GM23248 (cell line): ENCODE measurements at regions not wholly inside any gene's neighbourhood (a gene's known extent, or its start where the extent isn't known, plus 50 kb on each side); places are given as distances from the start of the nearest gene placed in this dataset.

Experiments
- DNase-seq: peaks from one replicate; pipeline ENCODE4 v3.0.0-alpha.2; 2015
- H2AFZ ChIP-seq: fragments of 200-600 bp; sonication (generic); 2 replicates; pipeline ENCODE4 v1.6.1; 2016; ENCODE audit warnings: antibody characterized with exemption
- H3F3A ChIP-seq: fragments of 200-600 bp; sonication (generic); 2 replicates; pipeline ENCODE4 v1.6.1; 2016; ENCODE audit warnings: mild to moderate bottlenecking, antibody characterized with exemption, mixed run types; ENCODE audit not compliant: insufficient read depth
- H3K27ac ChIP-seq: fragments of 200-600 bp; sonication (generic); 2 replicates; pipeline ENCODE4 v1.5.1; 2016; ENCODE audit warnings: mild to moderate bottlenecking
- H3K27me3 ChIP-seq: fragments of 200-600 bp; sonication (generic); replicated peaks from 2 replicates; pipeline ENCODE4 v1.6.1; 2016; ENCODE audit warnings: mild to moderate bottlenecking; ENCODE audit not compliant: insufficient read depth
- H3K36me3 ChIP-seq: fragments of 200-600 bp; sonication (generic); 2 replicates; pipeline ENCODE4 v1.6.1; 2016; ENCODE audit warnings: low read depth, mild to moderate bottlenecking
- H3K4me1 ChIP-seq: fragments of 200-600 bp; sonication (generic); 2 replicates; pipeline ENCODE4 v1.6.1; 2016; ENCODE audit warnings: mild to moderate bottlenecking; ENCODE audit not compliant: insufficient read depth
- H3K4me2 ChIP-seq: fragments of 200-600 bp; sonication (generic); one replicate; pipeline ENCODE4 v1.6.1; 2016; ENCODE audit warnings: mild to moderate bottlenecking; ENCODE audit not compliant: unreplicated experiment
- H3K4me3 ChIP-seq: fragments of 200-600 bp; sonication (generic); 2 replicates; pipeline ENCODE4 v1.5.1; 2016; ENCODE audit warnings: mild to moderate bottlenecking
- H3K79me2 ChIP-seq: fragments of 200-600 bp; sonication (generic); 2 replicates; pipeline ENCODE4 v1.6.1; 2016; ENCODE audit warnings: mild to moderate bottlenecking; ENCODE audit not compliant: insufficient read depth
- H3K9ac ChIP-seq: fragments of 200-600 bp; sonication (generic); 2 replicates; pipeline ENCODE4 v1.6.1; 2016; ENCODE audit warnings: mild to moderate bottlenecking
- H3K9me2 ChIP-seq: fragments of 200-600 bp; sonication (generic); 2 replicates; pipeline ENCODE4 v1.6.1; 2016; ENCODE audit warnings: mixed run types, mild to moderate bottlenecking, moderate library complexity; ENCODE audit not compliant: insufficient read depth
- H3K9me3 ChIP-seq: fragments of 200-600 bp; sonication (generic); one replicate; pipeline ENCODE4 v1.6.1; 2017; ENCODE audit warnings: low read depth
- H4K20me1 ChIP-seq: fragments of 200-600 bp; sonication (generic); 2 replicates; pipeline ENCODE4 v1.6.0; 2016; ENCODE audit not compliant: insufficient read depth
- EZH2 ChIP-seq: fragments of 200-600 bp; sonication (generic); IDR thresholded peaks from 2 replicates; pipeline ENCODE4 v1.6.1; 2018; ENCODE audit warnings: antibody characterized with exemption, mild to moderate bottlenecking; ENCODE audit not compliant: insufficient read depth, poor library complexity, severe bottlenecking
- EZH2phosphoT487 ChIP-seq: fragments of 200-600 bp; sonication (generic); IDR thresholded peaks from 2 replicates; pipeline ENCODE4 v1.6.1; 2018; ENCODE audit warnings: antibody characterized with exemption, moderate library complexity, mild to moderate bottlenecking, low read depth; ENCODE audit not compliant: insufficient read depth
- WGBS, 2 experiments: methylation state at CpG; one replicate each; pipeline ENCODE4 v1.1.6; 2015 to 2017; ENCODE audit warnings: low lambda C conversion rate in 2 of 2, low coverage in 1 of 2; ENCODE audit errors: missing lambda C conversion rate in 2 of 2; 5-methylcytosine and 5-hydroxymethylcytosine counted together
- in situ Hi-C: fragments of 300-500 bp; cut with MboI; formaldehyde crosslinking; loops from 2 replicates; pipeline ENCODE4 v1.15.0; 2020

- H3K9ac ChIP-seq = no peak overlapping the region
- no peaks in the 10 kb centered on the region for H3K27me3 ChIP-seq
- H3K4me2 ChIP-seq = no peak overlapping the region
- no peaks in the 10 kb centered on the region for H4K20me1 ChIP-seq
- no peak overlapping the region for H3K4me3 ChIP-seq
- in situ Hi-C loops = no loop called here
- no peaks in the 10 kb centered on the region for H3K9me3 ChIP-seq
- H3K9me2 ChIP-seq = 0 out of 2 replicates have a peak, but pooled peaks cover 3% of the 10 kb centered on the region
- DNase-seq = no peak
- H3K27ac ChIP-seq = no peak overlapping the region
- no peaks in the 10 kb centered on the region for H3K4me1 ChIP-seq
- no peaks in the 10 kb centered on the region for H3F3A ChIP-seq
- 58 to 61% methylated on average over 3 of the region's 3 CpGs for WGBS, 2 experiments
- no peaks in the 10 kb centered on the region for H3K79me2 ChIP-seq
- TF ChIP-seq EZH2 = no peak
- TF ChIP-seq EZH2phosphoT487 = no peak
- no peaks in the 10 kb centered on the region for H3K36me3 ChIP-seq
- H2AFZ ChIP-seq = no peak overlapping the region
These were observed 887.5 kb downstream of the DIPK2A start for GRCh38 chr3:144859161-144859560.

GRCh38 chr3:144864646-144865045 is 893.0 kb downstream of the DIPK2A start:
- no peak overlapping the region for H3K27ac ChIP-seq
- H3K4me3 ChIP-seq = no peak overlapping the region
- DNase-seq = no peak
- H3K4me1 ChIP-seq = no peaks in the 10 kb centered on the region
- no peaks in the 10 kb centered on the region for H3K9me3 ChIP-seq
- no peaks in the 10 kb centered on the region for H4K20me1 ChIP-seq
- WGBS, 2 experiments = 64 to 74% methylated on average over 2 of the region's 2 CpGs
- no peaks in the 10 kb centered on the region for H3K36me3 ChIP-seq
- 0 out of 2 replicates have a peak, but pooled peaks cover 3% of the 10 kb centered on the region for H3K9me2 ChIP-seq
- no peaks in the 10 kb centered on the region for H3K79me2 ChIP-seq
- no peak overlapping the region for H2AFZ ChIP-seq
- H3K4me2 ChIP-seq = no peak overlapping the region
- no peaks in the 10 kb centered on the region for H3K27me3 ChIP-seq
- TF ChIP-seq EZH2 (no peak), EZH2phosphoT487 (no peak)
- H3F3A ChIP-seq = no peaks in the 10 kb centered on the region
- H3K9ac ChIP-seq = no peak overlapping the region
- in situ Hi-C loops = no loop called here

DNA sequence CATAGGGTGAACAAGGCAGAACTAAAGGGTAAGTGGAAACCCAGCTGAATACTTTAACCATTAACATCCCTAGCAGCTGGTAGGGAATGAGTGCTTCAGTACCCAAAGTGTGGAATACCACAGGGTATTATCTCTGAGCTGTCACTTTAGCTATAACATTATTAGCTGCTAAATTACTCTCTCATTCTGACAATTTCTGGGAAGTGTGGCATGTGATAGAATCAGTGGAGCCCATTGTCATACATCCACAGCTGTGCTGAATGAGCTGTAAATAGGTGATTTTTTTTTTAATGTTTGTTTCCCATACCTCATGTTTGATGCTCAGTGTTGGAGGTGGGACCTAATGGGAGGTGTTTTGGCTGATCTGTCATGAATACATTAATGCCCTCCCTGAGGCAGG is 894.3 kb downstream of the DIPK2A start:
- in situ Hi-C loops = no loop called here
- DNase-seq = no peak
- H3K4me2 ChIP-seq = no peak overlapping the region
- H3K4me1 ChIP-seq = no peaks in the 10 kb centered on the region
- H3K4me3 ChIP-seq = no peak overlapping the region
- H3K9me3 ChIP-seq = no peaks in the 10 kb centered on the region
- no peaks in the 10 kb centered on the region for H3K79me2 ChIP-seq
- H3K27ac ChIP-seq = no peak overlapping the region
- no peak for TF ChIP-seq EZH2phosphoT487
- 0 out of 2 replicates have a peak, but pooled peaks cover 3% of the 10 kb centered on the region for H3K9me2 ChIP-seq
- H3K36me3 ChIP-seq = no peaks in the 10 kb centered on the region
- H4K20me1 ChIP-seq = no peaks in the 10 kb centered on the region
- no peak overlapping the region for H3K9ac ChIP-seq
- H3F3A ChIP-seq = no peaks in the 10 kb centered on the region
- no peaks in the 10 kb centered on the region for H3K27me3 ChIP-seq
- H2AFZ ChIP-seq = no peak overlapping the region

DNA sequence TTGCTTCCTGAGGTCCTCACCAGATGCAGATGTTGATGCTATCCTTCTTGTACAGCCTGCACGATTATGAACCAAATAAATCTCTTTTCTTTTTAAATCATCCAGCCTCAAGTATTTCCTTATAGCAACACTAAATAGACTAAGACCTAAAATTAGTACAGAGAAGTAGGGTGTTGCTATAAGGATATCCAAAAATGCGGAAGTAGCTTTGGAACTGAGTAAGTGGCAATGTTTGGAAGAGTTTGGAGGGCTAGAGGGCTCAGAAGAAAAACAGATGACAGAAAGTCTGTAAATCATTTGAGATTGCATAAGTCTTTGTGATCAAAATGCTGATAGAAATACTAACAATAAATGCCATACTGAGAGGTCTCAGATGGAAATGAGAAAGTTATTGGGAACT is 894.9 kb downstream of the DIPK2A start:
- no peak overlapping the region for H3K4me2 ChIP-seq
- no peak for TF ChIP-seq EZH2
- no peak for TF ChIP-seq EZH2phosphoT487
- H3F3A ChIP-seq = no peaks in the 10 kb centered on the region

DNA sequence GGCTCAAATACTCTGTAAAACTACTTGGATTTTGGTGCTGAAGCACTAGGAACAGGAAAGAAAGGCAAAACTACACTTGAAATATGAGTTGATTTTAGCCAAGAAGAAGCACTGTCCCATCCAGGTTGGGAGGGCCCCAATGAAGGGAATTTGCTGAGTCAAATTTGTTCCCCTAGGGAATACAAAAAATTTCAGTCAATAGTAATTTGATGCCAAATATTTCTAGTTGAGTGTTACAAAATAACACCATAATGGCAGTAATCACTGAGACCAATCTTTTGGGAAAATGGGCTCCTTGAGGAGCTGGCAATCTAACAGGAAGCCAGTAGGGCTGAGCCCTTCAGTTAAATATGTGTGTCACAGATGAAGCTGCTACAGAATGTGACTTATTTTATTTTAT is 896.9 kb downstream of the DIPK2A start:
- H3K27ac ChIP-seq = no peak overlapping the region
- no peak overlapping the region for H2AFZ ChIP-seq
- H3F3A ChIP-seq = no peaks in the 10 kb centered on the region
- H3K79me2 ChIP-seq = no peaks in the 10 kb centered on the region
- DNase-seq = no peak
- H3K27me3 ChIP-seq = no peaks in the 10 kb centered on the region
- H3K9ac ChIP-seq = no peak overlapping the region
- TF ChIP-seq EZH2 (no peak), EZH2phosphoT487 (no peak)
- H3K4me2 ChIP-seq = no peak overlapping the region
- no peaks in the 10 kb centered on the region for H3K4me1 ChIP-seq
- in situ Hi-C loops = no loop called here
- H3K4me3 ChIP-seq = no peak overlapping the region
- H3K9me2 ChIP-seq = no peaks in the 10 kb centered on the region
- no peaks in the 10 kb centered on the region for H4K20me1 ChIP-seq
- H3K9me3 ChIP-seq = no peaks in the 10 kb centered on the region
- H3K36me3 ChIP-seq = no peaks in the 10 kb centered on the region

More for the DNA sequence above, 894.9 kb downstream of the DIPK2A start:
- 0 out of 2 replicates have a peak, but pooled peaks cover 3% of the 10 kb centered on the region for H3K9me2 ChIP-seq
- no peak overlapping the region for H3K27ac ChIP-seq
- H3K9me3 ChIP-seq = no peaks in the 10 kb centered on the region
- 4% methylated on average over 2 of the region's 2 CpGs for WGBS, 2 experiments
- no peaks in the 10 kb centered on the region for H4K20me1 ChIP-seq
- no peak overlapping the region for H3K4me3 ChIP-seq
- H3K36me3 ChIP-seq = no peaks in the 10 kb centered on the region
- no peaks in the 10 kb centered on the region for H3K79me2 ChIP-seq
- no peak overlapping the region for H3K9ac ChIP-seq
- in situ Hi-C loops = no loop called here
- no peak overlapping the region for H2AFZ ChIP-seq
- no peak for DNase-seq
- no peaks in the 10 kb centered on the region for H3K4me1 ChIP-seq
- H3K27me3 ChIP-seq = no peaks in the 10 kb centered on the region
